ENCODE measurements at regions not wholly inside any gene's neighbourhood (a gene's known extent, or its start where the extent isn't known, plus 50 kb on each side); places are given as distances from the start of the nearest gene placed in this dataset.

- no peaks in the 10 kb centered on the region for H3K79me2 ChIP-seq (ENCODE audit: control insufficient read depth, insufficient read depth, low read length)
- H3K4me3 ChIP-seq (replicated peaks in 1 of 3; ENCODE audit: insufficient read depth in 1 of 3, low read depth in 1 of 3, low read length in 3 of 3) = no peak overlapping the region
- dilution Hi-C loops (cut with MboI; ENCODE audit: extremely low pct_ligation_motif_present, low sequenced_read_pairs) = no loop called here
- no peaks in the 10 kb centered on the region for H3K36me3 ChIP-seq (ENCODE audit: control insufficient read depth in 2 of 2, extremely low read depth in 1 of 2, insufficient read depth in 2 of 2, low read length in 2 of 2)
- H3K9ac ChIP-seq (replicated peaks; ENCODE audit: extremely low read depth, insufficient read depth, low read length) = no peak overlapping the region
- no peaks in the 10 kb centered on the region for H3K9me1 ChIP-seq (replicated peaks; ENCODE audit: control insufficient read depth, extremely low read depth, insufficient read depth, low read length)
- H3K4me2 ChIP-seq (ENCODE audit: insufficient read depth, low read length) = no peak overlapping the region
- H3K9me3 ChIP-seq (replicated peaks; ENCODE audit: control insufficient read depth, insufficient read depth, low read length) = no peaks in the 10 kb centered on the region
- H2AFZ ChIP-seq (ENCODE audit: low read depth, low read length) = no peak overlapping the region
- no peaks in the 10 kb centered on the region for H4K20me1 ChIP-seq (replicated peaks; ENCODE audit: control insufficient read depth, extremely low read depth, insufficient read depth, low read length)
- no TSS peak for BruUV-seq (replicated peaks)
- POLR2A ChIA-PET = no interaction called here
- FAIRE-seq (no peak), DNase-seq (ENCODE audit: low read depth, low spot score) (no peak)
- H3K27ac ChIP-seq (ENCODE audit: insufficient read depth, low read depth, low read length) = no peak overlapping the region
- TF ChIP-seq CTCF (IDR thresholded peaks at IDR 0.05; ENCODE audit: extremely low read depth in 1 of 2, insufficient read depth in 1 of 2, low read depth in 1 of 2, low read length in 2 of 2) = no peak
- no peak for TF ChIP-seq GATA2 (IDR thresholded peaks at IDR 0.05; ENCODE audit: insufficient read depth, insufficient read length, low read depth, low read length)
- no peak for TF ChIP-seq POLR2A (IDR thresholded peaks at IDR 0.05; ENCODE audit: low read depth, low read length)
- no peak for TF ChIP-seq EZH2 (IDR thresholded peaks at IDR 0.05; ENCODE audit: borderline replicate concordance, low read depth, low read length, severe bottlenecking)
- no peak for TF ChIP-seq POLR2AphosphoS5 (IDR thresholded peaks at IDR 0.05; ENCODE audit: insufficient read depth, low read depth, low read length)
- no peak for TF ChIP-seq JUN (IDR thresholded peaks at IDR 0.05; ENCODE audit: borderline replicate concordance, insufficient read depth, insufficient read length, low read depth)
- TF ChIP-seq MYC (IDR thresholded peaks at IDR 0.05; ENCODE audit: low read depth, low read length) = no peak
- TF ChIP-seq, protein P1, sequence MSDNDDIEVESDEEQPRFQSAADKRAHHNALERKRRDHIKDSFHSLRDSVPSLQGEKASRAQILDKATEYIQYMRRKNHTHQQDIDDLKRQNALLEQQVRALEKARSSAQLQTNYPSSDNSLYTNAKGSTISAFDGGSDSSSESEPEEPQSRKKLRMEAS (IDR thresholded peaks at IDR 0.05; ENCODE audit: insufficient read depth, insufficient read length) = no peak
- CTCF ChIA-PET = no interaction called here
- intact Hi-C loops (cut with micrococcal nuclease) = no loop called here
- no peaks in the 10 kb centered on the region for H3K27me3 ChIP-seq (ENCODE audit: control insufficient read depth in 2 of 2, insufficient read depth in 2 of 2, low read length in 2 of 2)
- H3K4me1 ChIP-seq (ENCODE audit: control insufficient read depth, extremely low read depth, insufficient read depth, low read length) = peaks cover 3% of the 10 kb centered on the region
Measured at GRCh38 chr6:169971081-169971861, 219.8 kb downstream of the ERMARD start.
